COR-L47 (cell line): ENCODE measurements at regions not wholly inside any gene's neighbourhood (a gene's known extent, or its start where the extent isn't known, plus 50 kb on each side); places are given as distances from the start of the nearest gene placed in this dataset.

Source experiments
- DNase-seq: peaks from one replicate; lab custom pipeline; 2025; lab: John Stamatoyannopoulos, UW

GRCh38 chr4:4599481-4600275, 57.8 kb upstream of the STX18 start:
- DNase-seq: no peak

- no peak for DNase-seq
These were observed 57.1 kb upstream of the STX18 start for GRCh38 chr4:4598851-4599411.

- no peak for DNase-seq
These were observed 54.9 kb upstream of the STX18 start for GRCh38 chr4:4596720-4597119.

GRCh38 chr4:4595252-4595651, 53.4 kb upstream of the STX18 start:
- no peak for DNase-seq

GRCh38 chr4:4594285-4594920, 52.6 kb upstream of the STX18 start:
- no peak for DNase-seq

- no peak for DNase-seq
These were observed 51.9 kb upstream of the STX18 start for GRCh38 chr4:4593596-4594284.

- DNase-seq: no peak
These were observed 50.6 kb upstream of the STX18 start for GRCh38 chr4:4592414-4592813.
